HepG2 (cell line): ENCODE measurements at regions not wholly inside any gene's neighbourhood (a gene's known extent, or its start where the extent isn't known, plus 50 kb on each side); places are given as distances from the start of the nearest gene placed in this dataset.

ENCODE experiments used
- ATAC-seq: fragments of 200-7000 bp; cut with Tn5 transposase; 3 replicates; pipeline ENCODE4 v1.9.1; 2020; ENCODE audit warnings: mild to moderate bottlenecking, moderate library complexity
- BruUV-seq: library from RNA; stranded (reverse); fragments of 400-500 nt; replicated peaks from 2 replicates; lab custom pipeline; 2021; lab: Mats Ljungman, UMichigan
- CTCF ChIA-PET: fragments of 300-600 bp; formaldehyde crosslinking; extraction: SDS; loops from one replicate; lab custom pipeline; 2021; ENCODE audit warnings: low total read pairs, inconsistent platforms, low intra/inter-chr PET ratio; lab: Yijun Ruan, JAX
- POLR2A ChIA-PET: fragments of 350-600 bp; sonication (Branson Sonifier 250); formaldehyde crosslinking; loops from one replicate; lab custom pipeline; 2020; ENCODE audit warnings: antibody characterized with exemption, inconsistent platforms; lab: Yijun Ruan, JAX
- DNase-seq: peaks from one replicate; pipeline ENCODE4 v3.0.0-alpha.2; 2015; ENCODE audit warnings: low spot score
- FAIRE-seq: peaks from 3 replicates; lab custom pipeline; 2011; peaks lifted over from hg19 to GRCh38; lab: Jason Lieb, UNC
- H2AFZ ChIP-seq: one replicate; pipeline ENCODE4 v1.6.1; 2011; ENCODE audit warnings: low read length, inconsistent platforms
- H3K27ac ChIP-seq: fragments of 300-600 bp; 3 replicates; pipeline ENCODE4 v1.8.0; 2011; ENCODE audit warnings: mixed run types, mild to moderate bottlenecking, mixed read lengths, low read length, inconsistent platforms; ENCODE audit not compliant: insufficient read depth; ENCODE audit errors: extremely low read length
- H3K27me3 ChIP-seq, 2 experiments: fragments of 200-600 bp in 1 of 2; 2 replicates in 1 of 2; 3 replicates in 1 of 2; pipeline versions ENCODE4 v1.6.0 to v1.8.0; 2011; ENCODE audit warnings: low read length in 2 of 2, mild to moderate bottlenecking in 2 of 2, moderate library complexity in 2 of 2, inconsistent platforms in 1 of 2; ENCODE audit not compliant: insufficient read depth in 2 of 2, control insufficient read depth in 1 of 2
- H3K36me3 ChIP-seq, 2 experiments: fragments of 200-600 bp in 1 of 2; replicated peaks in 1 of 2; 2 replicates in 1 of 2; 3 replicates in 1 of 2; pipeline versions ENCODE4 v1.5.1 to v1.8.0; 2011; ENCODE audit warnings: low read length in 2 of 2, inconsistent platforms in 1 of 2; ENCODE audit not compliant: insufficient read depth in 2 of 2, control insufficient read depth in 1 of 2
- H3K4me1 ChIP-seq: 2 replicates; pipeline ENCODE4 v1.5.1; 2012; ENCODE audit warnings: low read length, inconsistent platforms; ENCODE audit not compliant: insufficient read depth
- H3K4me2 ChIP-seq: 2 replicates; pipeline ENCODE4 v1.6.0; 2011; ENCODE audit warnings: low read depth, low read length, inconsistent platforms
- H3K4me3 ChIP-seq, 3 experiments: fragments of 200-600 bp in 1 of 3; sonication (generic), shearing (Covaris generic) in 1 of 3; replicated peaks in 1 of 3; 2 replicates each; pipeline ENCODE4 v1.5.1; 2011 to 2016; ENCODE audit warnings: low read length in 3 of 3, inconsistent platforms in 2 of 3, low read depth in 2 of 3, mild to moderate bottlenecking in 2 of 3, control low read depth in 1 of 3, mixed read lengths in 1 of 3; ENCODE audit not compliant: insufficient read depth in 1 of 3
- H3K79me2 ChIP-seq: one replicate; pipeline ENCODE4 v1.6.1; 2011; ENCODE audit warnings: low read length, inconsistent platforms; ENCODE audit not compliant: insufficient read depth
- H3K9ac ChIP-seq: 2 replicates; pipeline ENCODE4 v1.6.0; 2011; ENCODE audit warnings: mild to moderate bottlenecking, low read depth, low read length, inconsistent platforms; ENCODE audit not compliant: insufficient read depth
- H3K9me3 ChIP-seq: 2 replicates; pipeline ENCODE4 v1.5.1; 2012; ENCODE audit warnings: mild to moderate bottlenecking, low read length
- H4K20me1 ChIP-seq: 2 replicates; pipeline ENCODE4 v1.6.0; 2011; ENCODE audit warnings: inconsistent platforms, mild to moderate bottlenecking, low read length, moderate library complexity; ENCODE audit not compliant: insufficient read depth
- ATRX ChIP-seq: sonication (generic); formaldehyde crosslinking; IDR thresholded peaks from 2 replicates; pipeline ENCODE4 v1.4.0; 2020; ENCODE audit warnings: missing genetic modification reagents, borderline replicate concordance
- BCL6 ChIP-seq: IDR thresholded peaks from 2 replicates; pipeline ENCODE4 v1.6.1; 2016; ENCODE audit warnings: missing genetic modification reagents, missing compliant biosample characterization
- JARID2 ChIP-seq: sonication (generic); formaldehyde crosslinking; IDR thresholded peaks from 2 replicates; pipeline ENCODE4 v1.8.1; 2023; ENCODE audit warnings: missing genetic modification reagents, inconsistent platforms; ENCODE audit not compliant: insufficient replicate concordance
- NAIF1 ChIP-seq: sonication (generic); formaldehyde crosslinking; IDR thresholded peaks from 2 replicates; pipeline ENCODE4 v1.5.0; 2020; ENCODE audit warnings: mild to moderate bottlenecking, missing genetic modification reagents, borderline replicate concordance
- NFKB2 ChIP-seq: sonication (generic); formaldehyde crosslinking; IDR thresholded peaks from 2 replicates; pipeline ENCODE4 v1.4.0; 2020; ENCODE audit warnings: missing genetic modification reagents, borderline replicate concordance
- PHF5A ChIP-seq: IDR thresholded peaks from one replicate; pipeline ENCODE4 v1.6.1; 2018; ENCODE audit warnings: low read depth, missing genetic modification reagents; ENCODE audit not compliant: unreplicated experiment
- SNAPC2 ChIP-seq: sonication (generic); formaldehyde crosslinking; IDR thresholded peaks from 2 replicates; pipeline ENCODE4 v1.8.1; 2022; ENCODE audit warnings: mild to moderate bottlenecking, missing genetic modification reagents
- TBL1XR1 ChIP-seq: fragments of 150-350 bp; IDR thresholded peaks from 2 replicates; pipeline ENCODE4 v1.6.1; 2014; ENCODE audit warnings: borderline replicate concordance, low read length; ENCODE audit not compliant: partially characterized antibody
- ZEB1 ChIP-seq: IDR thresholded peaks from 2 replicates; pipeline ENCODE4 v1.6.1; 2012; ENCODE audit warnings: mild to moderate bottlenecking, low read depth, inconsistent platforms; ENCODE audit not compliant: insufficient replicate concordance
- ZNF44 ChIP-seq: sonication (generic); formaldehyde crosslinking; IDR thresholded peaks from 2 replicates; pipeline ENCODE4 v1.5.1; 2020; ENCODE audit warnings: mild to moderate bottlenecking, missing genetic modification reagents
- WGBS: methylation state at CpG from one replicate; pipeline ENCODE4 v1.1.6; 2017; ENCODE audit warnings: low lambda C conversion rate; 5-methylcytosine and 5-hydroxymethylcytosine counted together
- in situ Hi-C: cut with HindIII; loops from 2 replicates; pipeline ENCODE4 v1.10.0; 2017; ENCODE audit warnings: low pct_unique_long_range_greater_than_20kb; ENCODE audit not compliant: extremely low pct_ligation_motif_present
- intact Hi-C: fragments of 100-400 bp; cut with micrococcal nuclease; formaldehyde crosslinking; loops from one replicate; pipeline ENCODE4 v1.10.0; 2022; ENCODE audit not compliant: unreplicated experiment
- TF ChIP-seq, protein P1 (sequence below): sonication (generic); formaldehyde crosslinking; IDR thresholded peaks from 2 replicates; pipeline ENCODE4 v1.8.0; 2022; ENCODE audit warnings: missing genetic modification reagents, mild to moderate bottlenecking, inconsistent platforms, borderline replicate concordance
- TF ChIP-seq, protein P2 (sequence below): conservative IDR thresholded peaks from 2 replicates; pipeline ENCODE4 v1.6.1; 2018; ENCODE audit warnings: missing genetic modification reagents
- TF ChIP-seq, protein P3 (sequence below): sonication (generic); formaldehyde crosslinking; IDR thresholded peaks from 2 replicates; pipeline ENCODE4 v1.4.0; 2020; ENCODE audit warnings: missing genetic modification reagents, borderline replicate concordance
- TF ChIP-seq, protein P4 (sequence below): sonication (generic); formaldehyde crosslinking; IDR thresholded peaks from 2 replicates; pipeline ENCODE4 v1.9.0; 2021; ENCODE audit warnings: missing genetic modification reagents, borderline replicate concordance

DNA sequence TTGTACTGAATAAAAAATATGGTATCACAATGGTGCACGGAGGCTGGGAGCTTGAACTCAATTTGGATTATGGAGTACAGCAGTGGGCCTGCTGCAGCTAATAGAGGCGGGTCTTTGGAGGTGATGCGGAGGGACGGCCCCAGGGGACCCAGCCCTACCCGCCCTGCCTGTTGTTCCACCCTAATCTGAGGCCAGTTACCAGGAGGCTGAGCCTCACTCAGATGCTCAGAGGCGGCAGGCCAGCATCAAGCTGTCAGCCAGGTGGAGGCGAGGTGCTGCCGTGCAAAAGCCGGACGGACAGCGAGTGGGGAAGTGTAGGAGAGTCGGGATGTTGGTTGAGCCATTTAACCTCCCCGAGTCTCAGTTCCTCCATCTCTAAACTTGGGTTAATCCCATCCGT, 218.5 kb upstream of the RGMA start:
- ATAC-seq (no peak), FAIRE-seq (no peak), DNase-seq (no peak)
- 41% methylated on average over 14 of the region's 14 CpGs for WGBS
- no peaks in the 10 kb centered on the region for H3K79me2 ChIP-seq
- intact Hi-C loops (no loop called here), in situ Hi-C loops (no loop called here)
- no TSS peak for BruUV-seq
- H3K27me3 ChIP-seq: peaks cover 0 to 31% of the 10 kb centered on the region in 2 experiments; a peak in 4 of 5 replicates
- CTCF ChIA-PET: no interaction called here
- no peaks in the 10 kb centered on the region for H3K36me3 ChIP-seq
- no peak overlapping the region for H3K4me3 ChIP-seq
- no peaks in the 10 kb centered on the region for H3K4me1 ChIP-seq
- H4K20me1 ChIP-seq: no peaks in the 10 kb centered on the region
- no peak overlapping the region for H3K27ac ChIP-seq
- H3K4me2 ChIP-seq: no peak overlapping the region
- H2AFZ ChIP-seq: no peak overlapping the region
- H3K9me3 ChIP-seq: no peaks in the 10 kb centered on the region
- POLR2A ChIA-PET: no interaction called here
- TF ChIP-seq, protein P1, sequence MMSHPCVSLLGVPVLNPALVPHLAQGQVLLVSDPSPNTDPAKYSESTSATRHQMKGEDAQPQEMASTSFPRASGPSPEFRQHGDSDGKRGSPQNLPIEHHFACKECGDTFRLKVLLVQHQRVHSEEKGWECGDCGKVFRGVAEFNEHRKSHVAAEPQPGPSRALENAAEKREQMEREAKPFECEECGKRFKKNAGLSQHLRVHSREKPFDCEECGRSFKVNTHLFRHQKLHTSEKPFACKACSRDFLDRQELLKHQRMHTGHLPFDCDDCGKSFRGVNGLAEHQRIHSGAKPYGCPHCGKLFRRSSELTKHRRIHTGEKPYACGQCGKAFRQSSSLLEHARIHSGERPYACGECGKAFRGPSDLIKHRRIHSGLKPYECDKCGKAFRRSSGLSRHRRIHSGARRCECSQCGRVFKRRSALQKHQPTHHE (CRISPR knock-in tag): no peak
- TF ChIP-seq JARID2: no peak
- no peak for TF ChIP-seq ZNF44 (CRISPR knock-in tag)
- no peak for TF ChIP-seq SNAPC2 (CRISPR knock-in tag)
- no peak overlapping the region for H3K9ac ChIP-seq

- Histone ChIP-seq H3K4me2 (no peak overlapping the region), H3K4me3 (no peak overlapping the region), H3K4me1 (no peaks in the 10 kb centered on the region), H3K27me3 (peaks cover 0 to 23% of the 10 kb centered on the region in 2 experiments; a peak in 4 of 5 replicates), H2AFZ (no peak overlapping the region), H3K9me3 (no peaks in the 10 kb centered on the region), H3K27ac (no peak overlapping the region), H3K36me3 (no peaks in the 10 kb centered on the region), H3K79me2 (no peaks in the 10 kb centered on the region), H4K20me1 (no peaks in the 10 kb centered on the region), H3K9ac (no peak overlapping the region)
- FAIRE-seq (no peak), ATAC-seq (no peak), DNase-seq (no peak)
- 0% methylated on average over 2 of the region's 2 CpGs for WGBS
- intact Hi-C loops (no loop called here), in situ Hi-C loops (no loop called here)
- ChIA-PET POLR2A (no interaction called here), CTCF (no interaction called here)
- BruUV-seq: no TSS peak
- no peak for TF ChIP-seq ZEB1
- no peak for TF ChIP-seq ATRX (CRISPR knock-in tag)
- TF ChIP-seq, protein P2, sequence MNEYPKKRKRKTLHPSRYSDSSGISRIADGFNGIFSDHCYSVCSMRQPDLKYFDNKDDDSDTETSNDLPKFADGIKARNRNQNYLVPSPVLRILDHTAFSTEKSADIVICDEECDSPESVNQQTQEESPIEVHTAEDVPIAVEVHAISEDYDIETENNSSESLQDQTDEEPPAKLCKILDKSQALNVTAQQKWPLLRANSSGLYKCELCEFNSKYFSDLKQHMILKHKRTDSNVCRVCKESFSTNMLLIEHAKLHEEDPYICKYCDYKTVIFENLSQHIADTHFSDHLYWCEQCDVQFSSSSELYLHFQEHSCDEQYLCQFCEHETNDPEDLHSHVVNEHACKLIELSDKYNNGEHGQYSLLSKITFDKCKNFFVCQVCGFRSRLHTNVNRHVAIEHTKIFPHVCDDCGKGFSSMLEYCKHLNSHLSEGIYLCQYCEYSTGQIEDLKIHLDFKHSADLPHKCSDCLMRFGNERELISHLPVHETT: no peak
- no peak for TF ChIP-seq TBL1XR1
- TF ChIP-seq BCL6: no peak
- TF ChIP-seq, protein P3, sequence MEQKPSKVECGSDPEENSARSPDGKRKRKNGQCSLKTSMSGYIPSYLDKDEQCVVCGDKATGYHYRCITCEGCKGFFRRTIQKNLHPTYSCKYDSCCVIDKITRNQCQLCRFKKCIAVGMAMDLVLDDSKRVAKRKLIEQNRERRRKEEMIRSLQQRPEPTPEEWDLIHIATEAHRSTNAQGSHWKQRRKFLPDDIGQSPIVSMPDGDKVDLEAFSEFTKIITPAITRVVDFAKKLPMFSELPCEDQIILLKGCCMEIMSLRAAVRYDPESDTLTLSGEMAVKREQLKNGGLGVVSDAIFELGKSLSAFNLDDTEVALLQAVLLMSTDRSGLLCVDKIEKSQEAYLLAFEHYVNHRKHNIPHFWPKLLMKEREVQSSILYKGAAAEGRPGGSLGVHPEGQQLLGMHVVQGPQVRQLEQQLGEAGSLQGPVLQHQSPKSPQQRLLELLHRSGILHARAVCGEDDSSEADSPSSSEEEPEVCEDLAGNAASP (CRISPR knock-in tag): no peak
- TF ChIP-seq PHF5A (CRISPR knock-in tag): no peak
- TF ChIP-seq, protein P4, sequence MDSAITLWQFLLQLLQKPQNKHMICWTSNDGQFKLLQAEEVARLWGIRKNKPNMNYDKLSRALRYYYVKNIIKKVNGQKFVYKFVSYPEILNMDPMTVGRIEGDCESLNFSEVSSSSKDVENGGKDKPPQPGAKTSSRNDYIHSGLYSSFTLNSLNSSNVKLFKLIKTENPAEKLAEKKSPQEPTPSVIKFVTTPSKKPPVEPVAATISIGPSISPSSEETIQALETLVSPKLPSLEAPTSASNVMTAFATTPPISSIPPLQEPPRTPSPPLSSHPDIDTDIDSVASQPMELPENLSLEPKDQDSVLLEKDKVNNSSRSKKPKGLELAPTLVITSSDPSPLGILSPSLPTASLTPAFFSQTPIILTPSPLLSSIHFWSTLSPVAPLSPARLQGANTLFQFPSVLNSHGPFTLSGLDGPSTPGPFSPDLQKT: no peak
- TF ChIP-seq NFKB2 (CRISPR knock-in tag): no peak
- no peak for TF ChIP-seq NAIF1 (CRISPR knock-in tag)
Observed at GRCh38 chr15:93305306-93305705, 216.3 kb upstream of the RGMA start.
